Activated naive CD4-positive, alpha-beta T cell treated with Interleukin-2 at 50 U/mL for 16 hours (primary cell): ENCODE measurements at regions not wholly inside any gene's neighbourhood (a gene's known extent, or its start where the extent isn't known, plus 50 kb on each side); places are given as distances from the start of the nearest gene placed in this dataset.
"Not testable (repeated sequence)": the region's sequence is repeated elsewhere in the genome, so short reads cannot be mapped to it uniquely, and the experiment has no call there.

Experiments
- DNase-seq: peaks from one replicate; pipeline ENCODE4 v3.0.0-alpha.2; 2020

DNA sequence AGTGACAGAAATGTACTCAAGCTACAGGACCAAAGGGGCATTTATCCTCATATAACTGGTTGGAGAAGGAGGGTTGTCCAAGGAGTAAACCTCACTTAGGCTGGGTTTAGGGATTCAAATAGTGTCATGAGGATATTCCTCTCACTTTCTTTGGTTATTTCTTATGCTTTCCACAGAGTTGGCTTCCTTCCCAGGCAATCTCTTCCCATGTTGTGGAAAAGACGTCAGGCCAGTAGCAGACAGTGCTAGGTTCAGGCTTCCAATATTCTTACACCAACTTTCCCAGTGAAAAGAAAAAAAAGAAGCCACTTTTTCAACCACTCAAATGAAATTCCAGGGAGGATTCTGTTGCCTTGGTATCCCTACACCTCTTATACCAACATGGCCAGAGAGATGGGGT is 653.0 kb downstream of the C4orf33 start:
- DNase-seq, result no peak

DNA sequence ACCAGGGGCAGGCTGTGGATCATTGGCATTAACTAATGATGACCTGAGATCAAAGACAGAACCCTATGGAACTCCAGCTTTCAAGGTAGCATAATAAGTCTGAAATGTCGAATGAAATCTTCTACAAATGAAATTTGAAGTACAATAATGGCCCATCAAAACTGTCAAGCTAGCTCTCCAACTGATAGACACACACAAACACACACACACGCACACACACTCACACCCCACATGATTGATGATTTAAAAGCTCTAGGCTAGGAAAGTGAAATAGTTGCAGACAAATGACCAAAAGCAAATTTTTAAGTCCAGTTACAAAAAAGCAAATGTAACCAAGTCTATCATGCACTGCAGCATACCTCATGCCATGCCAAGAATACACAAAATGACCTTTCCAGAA is 655.7 kb downstream of the C4orf33 start:
- no peak for DNase-seq

DNA sequence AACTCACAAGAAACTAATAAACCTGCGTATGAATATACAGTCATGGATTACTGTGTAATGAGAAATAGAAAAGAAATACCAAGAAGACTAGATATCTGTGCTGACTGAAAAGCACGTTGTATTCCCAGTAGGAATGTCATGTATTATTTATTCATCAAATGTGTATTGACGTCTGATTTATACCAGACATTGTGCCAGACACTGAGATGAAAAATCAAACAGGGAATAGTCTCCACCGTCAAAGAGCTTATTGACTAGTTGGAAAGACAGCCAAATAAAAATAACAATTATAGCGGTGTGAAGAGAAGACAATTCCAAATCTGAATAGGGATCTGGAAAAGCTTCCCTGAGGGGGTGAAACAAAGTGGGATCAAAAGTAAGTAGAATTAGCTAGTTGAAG is 687.6 kb downstream of the C4orf33 start:
- DNase-seq, result no peak

DNA sequence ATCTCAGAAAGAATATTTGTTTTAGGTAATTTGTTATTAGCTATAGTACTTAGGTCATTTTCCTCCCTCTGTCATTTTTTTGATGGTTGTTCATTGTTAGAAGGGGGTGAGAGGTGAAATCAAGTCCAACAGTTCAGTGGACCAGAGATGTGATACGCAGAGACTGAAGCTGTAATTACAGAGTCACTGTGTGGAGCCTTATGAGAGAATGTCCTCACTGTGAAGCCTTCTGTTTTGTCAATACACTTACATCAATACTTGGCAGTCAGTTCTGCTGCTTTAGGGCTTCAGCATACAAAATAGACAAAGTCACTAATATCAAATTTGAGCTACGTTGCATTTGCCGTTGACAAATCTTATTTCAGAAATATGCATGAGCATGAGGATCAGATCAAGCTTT is 692.5 kb downstream of the C4orf33 start:
- DNase-seq, result no peak

DNA sequence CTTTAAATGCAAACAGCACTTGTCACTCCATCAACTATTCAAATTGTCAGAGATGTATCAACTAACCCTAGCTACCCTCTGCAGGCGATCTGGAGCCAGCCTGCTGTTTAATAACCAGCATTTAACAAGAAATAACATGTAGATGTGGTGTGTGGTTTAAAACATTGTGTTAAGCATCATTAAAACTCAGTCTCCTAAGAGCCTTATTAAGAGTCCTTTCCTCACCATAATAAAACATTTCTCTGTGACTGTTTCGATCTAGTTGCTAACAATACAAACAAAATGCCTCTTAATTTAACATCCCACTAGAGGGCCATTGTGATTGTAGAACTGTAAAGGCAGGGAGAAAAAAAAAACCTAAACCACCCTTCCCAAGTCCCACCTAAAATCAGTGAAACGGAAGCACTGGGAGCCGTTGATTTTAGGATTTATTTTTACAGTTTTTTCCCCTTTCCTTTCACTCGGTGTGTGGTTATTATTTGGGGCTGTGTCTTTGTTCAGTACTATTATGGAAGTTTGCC is 708.6 kb downstream of the C4orf33 start:
- no peak for DNase-seq

DNA sequence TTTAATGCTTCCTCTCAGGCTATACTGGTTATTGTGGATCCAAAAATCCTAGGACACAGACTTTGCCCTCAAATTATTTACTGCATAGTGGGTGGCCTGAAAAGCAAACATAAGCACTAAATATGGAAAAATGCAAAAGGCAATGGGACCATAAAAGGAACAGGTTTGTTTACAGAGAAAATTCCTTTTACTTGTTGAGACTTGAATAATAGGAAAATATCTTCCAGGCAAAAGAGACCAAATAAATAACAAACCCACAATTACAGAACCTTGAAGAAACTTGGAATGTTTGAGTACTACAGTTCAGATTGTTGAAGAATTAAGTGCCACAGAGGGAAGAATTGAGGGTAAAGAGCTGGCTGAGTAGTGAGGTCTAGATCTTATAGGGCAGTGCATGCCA is 711.0 kb downstream of the C4orf33 start:
- no peak for DNase-seq

DNA sequence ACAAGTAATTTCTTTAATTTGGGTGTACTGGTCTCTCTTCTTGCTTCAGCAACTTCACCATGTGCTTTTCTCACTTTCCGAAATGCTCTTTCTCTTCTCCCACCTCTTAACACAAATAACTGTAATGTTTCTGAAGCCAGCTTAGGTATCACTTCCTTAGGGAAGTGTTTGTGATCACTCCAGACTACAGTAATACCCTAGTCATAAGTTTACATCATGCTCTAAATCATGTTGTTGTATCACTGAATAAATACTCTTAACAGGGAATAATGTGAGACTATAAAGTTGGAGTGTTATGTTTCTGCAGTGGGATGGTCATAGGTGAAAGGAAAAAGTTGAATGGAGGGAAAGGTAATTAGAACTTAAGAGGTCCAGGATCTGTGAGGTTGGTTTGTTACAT is 712.3 kb downstream of the C4orf33 start:
- no peak for DNase-seq

DNA sequence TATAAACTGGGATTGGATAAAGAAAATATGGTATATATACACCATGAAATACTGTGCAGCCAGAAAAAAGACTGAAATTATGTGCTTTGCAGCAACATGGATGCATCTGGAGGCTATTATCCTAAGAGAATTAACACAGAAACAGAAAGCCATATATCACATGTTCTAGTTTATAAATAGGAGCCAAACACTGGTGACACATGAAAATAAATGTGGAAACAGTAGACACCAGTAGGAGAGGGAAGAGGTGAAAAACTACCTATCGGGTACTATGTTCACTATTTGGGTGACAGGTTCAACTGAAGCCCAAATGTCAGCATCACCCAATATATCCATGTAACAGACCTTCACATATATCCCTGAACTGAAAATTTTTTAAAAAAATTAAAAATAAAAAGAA is 725.1 kb downstream of the C4orf33 start:
- DNase-seq, result no peak

DNA sequence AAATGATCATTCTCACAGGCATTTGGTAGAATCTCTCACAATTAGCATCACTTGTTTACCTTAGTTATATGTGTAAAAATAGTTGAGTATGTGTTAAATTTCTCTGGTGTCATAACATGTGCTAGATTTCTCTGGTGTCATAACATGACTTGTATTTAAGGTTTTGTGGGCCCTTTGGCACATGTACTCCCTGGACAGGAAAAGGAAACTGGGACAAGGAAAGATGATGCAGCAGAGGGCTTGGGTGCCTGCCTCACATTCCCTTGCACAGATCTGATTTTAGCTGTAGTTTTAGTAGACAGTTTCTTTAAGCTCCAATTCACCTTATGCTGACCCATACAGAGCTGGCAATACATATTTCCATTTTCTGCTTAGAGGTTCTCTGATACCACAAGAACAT is 726.0 kb downstream of the C4orf33 start:
- DNase-seq, result no peak

DNA sequence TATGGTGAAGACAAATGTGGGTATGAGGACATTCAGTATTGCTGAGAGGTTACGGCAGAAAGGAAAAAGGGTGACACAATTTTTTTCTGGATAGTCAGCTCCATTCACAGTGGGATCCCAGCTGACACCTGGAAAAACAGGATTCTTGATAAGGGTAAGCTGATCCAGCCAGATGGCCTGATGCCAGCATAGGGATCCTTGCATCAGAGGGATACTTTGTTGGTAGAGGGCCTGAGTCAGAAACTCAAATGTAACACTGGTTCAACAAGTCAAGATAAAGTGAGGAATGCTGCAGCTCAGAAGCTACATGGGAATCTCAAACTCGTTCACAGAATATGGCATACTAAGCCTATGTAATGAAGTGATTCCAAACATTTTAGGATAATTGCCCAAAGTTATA is 726.7 kb downstream of the C4orf33 start:
- DNase-seq, result no peak

DNA sequence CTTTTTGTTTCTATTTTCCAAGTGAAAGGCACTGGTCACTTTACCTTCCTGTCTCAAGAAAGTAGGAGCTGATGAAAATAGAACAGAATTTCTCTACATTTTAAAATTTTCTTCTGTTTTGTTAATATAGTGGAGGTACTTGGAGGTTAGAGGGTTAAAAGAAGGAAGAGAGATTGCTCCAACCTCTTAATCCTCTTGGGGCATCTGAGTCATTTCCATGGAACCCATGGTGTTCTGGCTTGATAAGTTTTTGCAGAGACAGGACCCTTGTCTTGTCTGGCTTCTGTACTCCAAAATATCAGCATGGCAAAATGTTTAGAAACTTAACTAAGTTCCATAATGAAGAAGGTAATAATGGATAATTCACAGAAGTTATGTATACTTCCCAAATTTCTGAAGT is 727.2 kb downstream of the C4orf33 start:
- DNase-seq, result no peak

DNA sequence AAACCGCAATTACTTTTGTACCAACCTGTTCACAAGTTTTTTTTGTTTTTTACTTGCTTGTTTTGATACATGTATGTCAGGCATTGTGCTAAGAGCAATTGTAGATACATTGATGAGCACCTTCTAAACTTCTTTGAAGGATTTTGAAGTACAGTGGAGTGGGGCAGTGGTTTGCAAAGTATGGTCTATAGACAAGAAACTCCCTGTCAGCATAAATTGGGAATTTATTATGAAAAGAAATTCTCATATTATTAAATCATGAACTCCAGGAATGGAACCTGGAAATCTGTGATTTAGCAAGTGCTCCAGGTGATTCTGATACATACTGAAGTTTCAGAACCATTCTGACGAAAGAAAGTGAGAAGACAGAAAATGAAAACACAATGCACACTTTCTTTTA is 733.4 kb downstream of the C4orf33 start:
- DNase-seq, result no peak

DNA sequence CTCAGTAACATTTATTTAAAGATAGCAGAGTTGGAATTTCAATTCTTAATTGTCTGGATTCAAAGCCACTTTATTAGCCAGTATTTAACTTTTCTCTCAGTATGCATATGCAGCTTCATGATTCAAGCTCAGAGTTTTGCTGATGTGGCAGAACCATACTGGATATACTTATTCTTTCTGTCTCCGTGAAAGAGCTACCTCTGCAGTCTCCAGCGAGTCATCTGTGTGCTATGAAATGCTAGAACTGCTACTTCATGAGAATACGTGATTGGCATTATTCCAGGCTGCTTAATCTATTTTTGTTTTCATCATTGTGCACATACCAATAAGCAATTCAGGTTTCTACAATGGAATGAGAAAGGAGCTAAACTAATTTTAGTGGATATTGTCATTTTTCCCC is 743.7 kb downstream of the C4orf33 start:
- DNase-seq, result no peak

DNA sequence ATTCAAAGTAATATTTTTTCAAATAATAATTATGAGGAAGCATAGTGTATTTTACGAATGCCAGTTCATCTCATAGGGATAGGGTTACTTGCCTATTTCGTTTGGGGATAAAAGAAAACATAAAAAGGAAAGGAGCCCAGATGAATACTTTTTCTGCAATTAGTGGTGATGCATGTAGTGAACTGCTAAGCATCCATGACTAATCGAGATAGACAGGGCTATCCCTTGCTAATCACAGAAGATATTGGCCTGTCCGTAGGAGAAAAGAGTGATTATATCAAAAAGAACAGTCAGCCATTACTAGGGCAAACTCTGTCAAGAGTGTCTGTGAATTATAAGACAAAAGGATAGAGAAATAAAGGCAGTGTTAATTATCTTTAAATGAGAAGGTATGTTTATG is 746.1 kb downstream of the C4orf33 start:
- no peak for DNase-seq

DNA sequence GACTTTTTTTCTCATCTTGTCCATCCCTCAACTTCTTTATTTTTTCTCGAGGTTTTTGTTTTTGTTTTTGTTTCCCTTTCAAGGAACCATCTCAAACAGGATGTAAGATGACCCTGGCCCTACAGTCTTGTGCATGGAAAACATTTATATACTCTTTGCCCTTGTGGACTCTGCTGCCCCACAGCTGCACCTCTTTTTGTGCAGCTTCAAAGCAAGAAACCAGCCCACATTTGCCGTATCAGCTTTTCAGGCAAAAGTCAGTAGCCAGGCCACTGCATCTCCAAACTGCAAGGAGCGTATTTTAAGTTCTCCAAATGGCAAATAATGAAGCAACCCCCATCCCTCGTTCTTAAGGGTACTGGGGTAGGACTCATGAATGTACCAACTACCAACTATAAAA is 756.5 kb downstream of the C4orf33 start:
- DNase-seq, result no peak

DNA sequence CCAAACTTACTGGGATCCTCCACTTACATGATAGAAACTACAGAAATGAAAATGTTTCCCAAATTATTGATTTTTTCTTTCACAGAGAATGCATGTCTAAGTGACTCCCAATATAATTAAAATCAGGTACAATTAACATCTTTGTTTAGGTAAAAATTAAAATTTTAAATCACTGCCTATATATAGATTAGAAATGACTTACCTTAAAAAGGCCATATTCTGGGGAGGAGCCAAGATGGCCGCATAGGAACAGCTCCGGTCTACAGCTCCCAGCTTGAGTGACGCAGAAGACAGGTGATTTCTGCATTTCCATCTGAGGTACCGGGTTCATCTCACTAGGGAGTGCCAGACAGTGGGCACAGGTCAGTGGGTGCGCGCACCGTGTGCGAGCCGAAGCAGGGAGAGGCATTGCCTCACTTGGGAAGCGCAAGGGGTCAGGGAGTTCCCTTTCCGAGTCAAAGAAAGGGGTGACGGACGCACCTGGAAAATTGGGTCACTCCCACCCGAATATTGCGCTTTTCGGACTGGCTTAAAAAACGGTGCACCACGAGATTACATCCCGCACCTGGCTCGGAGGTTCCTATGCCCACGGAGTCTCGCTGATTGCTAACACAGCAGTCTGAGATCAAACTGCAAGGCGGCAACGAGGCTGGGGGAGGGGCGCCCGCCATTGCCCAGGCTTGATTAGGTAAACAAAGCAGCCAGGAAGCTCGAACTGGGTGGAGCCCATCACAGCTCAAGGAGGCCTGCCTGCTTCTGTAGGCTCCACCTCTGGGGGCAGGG is 757.9 kb downstream of the C4orf33 start:
- DNase-seq, result not testable (repeated sequence)

DNA sequence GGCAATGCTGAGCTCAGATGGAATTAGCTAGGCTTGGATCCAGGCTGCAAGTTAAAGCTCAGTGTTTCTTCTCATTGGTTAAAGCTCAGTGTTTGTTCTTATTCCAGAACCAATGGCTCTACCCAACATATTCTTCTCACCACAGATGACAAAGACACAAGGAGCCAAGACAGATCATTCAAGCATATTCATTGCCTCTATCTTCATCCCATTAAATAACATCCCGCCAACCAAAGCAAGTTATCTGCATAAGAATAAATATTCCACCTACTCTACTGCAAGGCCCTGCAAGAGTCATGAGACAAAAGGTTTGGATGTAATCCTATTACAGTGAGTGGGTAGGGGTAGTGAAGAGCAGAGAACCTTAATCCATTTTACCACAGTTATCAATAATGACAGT is 766.5 kb downstream of the C4orf33 start:
- DNase-seq, result no peak

DNA sequence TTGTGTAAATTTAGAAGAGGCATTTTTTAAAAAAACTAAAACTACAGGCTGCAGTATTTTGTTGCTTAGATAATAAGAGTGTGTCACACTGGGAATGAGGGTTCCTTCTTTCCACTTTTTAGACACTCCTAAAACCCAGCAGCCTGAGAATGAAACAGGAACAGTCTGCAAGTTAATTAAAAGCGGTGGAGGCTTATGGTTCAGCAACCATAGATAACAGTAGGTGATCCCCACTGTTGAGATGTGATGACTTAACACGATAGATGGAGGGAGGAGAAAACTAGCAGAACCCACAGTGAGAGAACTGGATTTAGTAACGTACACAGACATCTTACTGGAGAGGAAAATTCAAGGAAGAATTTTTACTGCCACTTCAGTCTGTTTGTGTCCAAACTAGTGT is 767.3 kb downstream of the C4orf33 start:
- no peak for DNase-seq

DNA sequence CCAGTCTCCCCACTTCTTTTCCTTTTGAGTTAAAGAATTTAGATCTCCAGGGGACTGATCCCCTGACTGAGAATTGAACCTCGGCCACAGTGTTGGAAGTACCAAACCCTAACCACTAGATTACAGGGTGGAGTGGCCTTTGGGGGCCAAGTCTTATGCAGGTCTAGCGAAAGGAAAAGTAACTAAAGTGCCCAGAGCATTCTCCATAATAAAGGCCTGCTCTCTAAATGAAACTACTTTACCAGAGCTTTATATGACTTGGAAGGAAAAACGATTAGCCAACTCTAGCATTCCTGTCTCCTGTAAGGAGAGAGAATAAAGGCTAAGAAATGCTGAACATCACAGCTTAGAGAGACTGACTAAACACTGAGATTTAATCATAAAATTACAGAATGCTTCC is 788.0 kb downstream of the C4orf33 start:
- no peak for DNase-seq

DNA sequence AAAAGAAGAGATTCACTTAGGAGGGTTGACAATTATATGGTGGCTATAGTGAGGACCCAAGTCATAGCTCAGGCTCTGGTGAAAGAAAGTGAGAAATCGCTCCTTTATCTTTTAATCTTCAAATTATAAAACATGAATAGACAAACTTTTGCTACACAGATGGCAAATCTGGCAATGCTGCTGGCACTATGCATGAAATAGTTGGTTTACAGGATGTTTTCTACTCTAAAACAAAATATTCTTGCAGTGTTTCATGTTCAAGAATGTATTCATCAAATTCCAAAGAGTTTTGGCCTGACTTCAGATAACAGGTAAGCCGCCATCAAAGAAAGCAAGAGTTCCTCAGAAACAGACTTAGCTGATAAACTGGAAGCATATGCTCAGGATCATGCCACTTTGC is 801.2 kb downstream of the C4orf33 start:
- DNase-seq, result no peak

DNA sequence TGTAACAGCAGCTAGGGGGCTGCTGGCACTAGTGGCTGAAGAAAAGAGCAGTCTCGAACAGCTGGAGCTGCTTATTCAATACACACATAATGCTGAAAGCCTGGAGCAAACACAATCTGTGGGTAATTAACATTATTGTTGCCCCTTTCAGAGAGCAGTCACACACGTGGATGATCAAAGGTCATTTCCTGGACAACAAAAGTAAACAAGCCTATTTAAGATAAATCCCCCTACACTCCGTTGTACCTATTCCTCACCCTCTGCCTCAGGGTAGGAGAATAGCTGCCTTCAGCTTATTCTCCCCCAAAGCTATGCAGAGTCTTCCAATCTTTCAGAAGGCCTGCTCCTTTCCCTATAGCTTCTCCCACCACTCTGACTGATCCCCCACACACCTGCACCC is 803.9 kb downstream of the C4orf33 start:
- no peak for DNase-seq

DNA sequence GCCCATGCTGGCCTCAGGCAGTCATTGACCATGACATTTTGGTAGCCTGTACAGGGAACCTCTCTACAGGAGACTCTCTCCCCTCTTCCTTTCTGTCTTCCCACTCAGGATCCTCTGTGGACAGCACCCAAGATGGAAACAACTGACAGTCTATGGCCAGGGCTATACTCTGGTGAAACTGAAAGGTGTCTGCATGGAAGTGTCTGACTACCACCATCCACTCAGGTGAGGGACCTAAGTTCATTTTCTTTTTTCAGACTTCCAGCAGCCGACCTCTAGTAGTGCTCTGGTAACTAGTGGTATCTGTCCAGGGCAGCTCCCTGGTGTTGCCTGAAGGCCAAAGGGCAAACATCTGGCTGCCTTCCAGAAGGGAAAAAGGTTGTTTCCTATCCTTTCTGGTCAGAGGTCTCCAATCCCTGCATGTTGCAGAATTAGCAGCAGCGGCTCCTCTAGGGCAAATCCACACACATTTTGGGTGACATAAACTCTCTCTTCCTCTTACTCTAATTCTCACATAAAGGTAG is 804.5 kb downstream of the C4orf33 start:
- DNase-seq, result no peak

DNA sequence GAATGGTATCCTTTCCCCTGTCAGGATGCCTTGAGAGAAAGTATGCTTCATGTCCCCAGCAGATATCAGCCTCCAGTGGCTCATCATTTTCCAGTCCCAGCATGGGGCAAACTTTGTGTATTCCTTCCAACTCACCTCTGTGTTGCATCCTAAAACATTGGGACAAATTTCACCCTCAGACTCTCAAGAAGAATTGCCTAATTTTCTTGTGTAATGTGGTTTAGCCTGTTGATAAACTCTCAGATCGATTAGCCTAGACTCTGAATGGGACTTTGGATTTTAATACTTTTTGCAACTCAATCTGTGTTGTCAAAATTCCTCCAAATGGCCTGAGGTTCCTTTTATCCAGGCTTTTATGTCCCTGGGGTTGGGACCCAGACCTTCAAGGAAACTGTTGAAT is 805.3 kb downstream of the C4orf33 start:
- DNase-seq, result no peak

DNA sequence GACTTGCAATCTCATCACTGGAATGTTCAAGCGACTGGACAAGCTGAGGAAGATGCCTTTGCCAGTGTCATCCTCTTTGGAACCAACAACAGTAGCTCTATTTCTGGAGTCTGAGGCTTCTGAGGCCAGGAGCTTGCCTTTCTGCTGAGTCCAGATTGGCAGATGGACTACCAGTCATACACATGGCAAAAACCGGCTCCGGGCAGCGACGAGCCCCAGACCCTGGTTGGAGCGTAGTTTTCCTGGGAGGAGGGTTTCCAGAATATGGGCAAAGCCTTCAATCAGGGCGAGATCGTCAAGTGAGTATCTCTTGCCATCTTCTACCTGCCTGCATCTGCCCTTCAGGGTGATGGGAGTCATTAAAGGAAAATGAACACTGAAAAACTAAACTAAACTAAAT is 807.9 kb downstream of the C4orf33 start:
- DNase-seq, result no peak

DNA sequence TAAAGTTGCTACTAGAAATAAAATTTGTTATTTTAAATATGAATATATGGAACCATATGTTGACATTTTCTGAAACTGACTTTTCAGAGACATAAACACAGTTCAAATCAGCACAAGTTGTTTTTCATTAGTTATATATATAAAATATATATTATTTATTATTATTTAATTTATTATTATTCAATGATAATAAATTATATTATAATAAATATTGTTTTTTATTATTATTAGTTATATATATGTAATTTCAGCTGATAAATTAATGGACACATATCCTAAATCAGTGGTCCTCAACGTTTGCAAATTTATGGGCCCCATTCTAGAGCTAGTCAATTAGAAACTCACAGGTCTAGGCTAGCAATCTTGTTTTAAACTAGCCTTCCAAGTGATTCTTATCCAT is 809.3 kb downstream of the C4orf33 start:
- no peak for DNase-seq
